ENCODE measurements at regions not wholly inside any gene's neighbourhood (a gene's known extent, or its start where the extent isn't known, plus 50 kb on each side); places are given as distances from the start of the nearest gene placed in this dataset.

DNA sequence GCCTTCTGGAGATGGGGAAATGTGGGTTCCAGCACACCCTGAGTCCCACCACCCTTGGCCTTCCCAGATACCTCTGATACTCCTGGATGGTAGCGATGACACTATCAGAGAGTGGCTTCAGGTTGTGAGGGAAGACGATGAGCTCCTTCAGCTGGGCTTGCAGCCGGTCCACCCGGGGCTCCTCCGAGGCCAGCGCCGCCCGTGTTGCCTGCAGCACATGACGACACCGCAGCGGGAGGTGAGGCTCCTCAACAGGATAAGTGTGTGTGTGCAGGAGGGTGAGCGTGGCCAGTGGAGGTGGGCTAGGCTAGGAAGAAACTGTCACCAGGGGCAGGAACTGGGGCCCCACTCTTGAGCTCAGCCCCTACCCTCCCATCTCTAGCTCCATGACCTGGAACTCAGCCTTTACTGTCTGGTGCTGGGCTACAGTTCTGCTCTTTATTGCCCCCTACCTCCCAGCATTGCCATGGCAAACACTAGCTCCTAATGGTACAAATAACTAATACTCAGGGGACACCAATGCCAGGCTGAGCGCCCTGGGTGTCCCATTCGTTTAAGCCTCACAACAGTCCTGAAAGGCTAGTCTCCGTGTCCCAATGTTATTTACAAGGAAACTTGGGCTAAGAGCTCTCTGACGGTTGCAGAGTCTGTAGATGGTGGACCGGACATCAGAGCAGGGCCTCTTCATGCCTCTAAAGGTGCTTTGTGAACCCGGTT is 64.1 kb downstream of the SYNE3 start:
- no peak for TF ChIP-seq POLR2AphosphoS5 (IDR thresholded peaks at IDR 0.05; ENCODE audit: low read depth, low read length)
- no peak for TF ChIP-seq POLR2A (IDR thresholded peaks at IDR 0.05; ENCODE audit: low read depth, low read length)
- TF ChIP-seq PAX5 (IDR thresholded peaks at IDR 0.05; ENCODE audit: insufficient read depth, low read length, severe bottlenecking) = no peak
- TF ChIP-seq TAF1 (IDR thresholded peaks at IDR 0.05; ENCODE audit: low read depth, low read length) = no peak
